ENCODE measurements at regions not wholly inside any gene's neighbourhood (a gene's known extent, or its start where the extent isn't known, plus 50 kb on each side); places are given as distances from the start of the nearest gene placed in this dataset.
A peak's percentile ranks its signal among the peaks of the same experiment; 100 is the strongest.
"Not testable (repeated sequence)": the region's sequence is repeated elsewhere in the genome, so short reads cannot be mapped to it uniquely, and the experiment has no call there.

- not testable (repeated sequence) for H3K4me1 ChIP-seq (ENCODE audit: control insufficient read depth in 1 of 2, insufficient read depth in 2 of 2, low read length in 2 of 2); H3K27ac ChIP-seq (ENCODE audit: low read length); H3K9me3 ChIP-seq (ENCODE audit: control insufficient read depth in 1 of 2, low read length in 2 of 2); H3K27me3 ChIP-seq (ENCODE audit: low read depth, low read length); H3K4me3 ChIP-seq (ENCODE audit: low read depth in 1 of 2, low read length in 2 of 2); H3K36me3 ChIP-seq (ENCODE audit: control insufficient read depth in 1 of 2, insufficient read depth in 2 of 2, low read length in 2 of 2)
Observed at GRCh38 chr13:21268485-21268884, 92.0 kb downstream of the MRPL57 start.

DNA sequence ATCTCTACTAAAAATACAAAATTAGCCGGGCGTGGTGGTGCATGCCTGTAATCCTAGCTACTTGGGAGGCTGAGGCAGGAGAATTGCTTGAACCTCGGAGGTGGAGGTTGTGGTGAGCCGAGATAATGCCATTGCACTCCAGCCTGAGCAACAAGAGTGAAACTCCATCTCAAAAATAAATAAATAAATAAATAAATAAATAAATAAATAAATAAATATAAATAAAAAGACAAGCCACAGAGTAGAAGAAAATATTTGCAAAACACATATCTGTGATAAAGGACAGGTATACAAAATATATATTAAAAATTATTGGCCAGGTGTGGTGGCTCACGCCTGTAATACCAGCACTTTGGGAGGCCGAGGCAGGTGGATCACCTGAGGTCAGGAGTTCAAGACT, 96.0 kb downstream of the MRPL57 start:
- H3K27me3 ChIP-seq (ENCODE audit: low read depth, low read length); H3K27ac ChIP-seq (ENCODE audit: low read length); H3K36me3 ChIP-seq (ENCODE audit: control insufficient read depth in 1 of 2, insufficient read depth in 2 of 2, low read length in 2 of 2); H3K9me3 ChIP-seq (ENCODE audit: control insufficient read depth in 1 of 2, low read length in 2 of 2); H3K4me3 ChIP-seq (ENCODE audit: low read depth in 1 of 2, low read length in 2 of 2); H3K4me1 ChIP-seq (ENCODE audit: control insufficient read depth in 1 of 2, insufficient read depth in 2 of 2, low read length in 2 of 2): not testable (repeated sequence)

- not testable (repeated sequence) for H3K27ac ChIP-seq (ENCODE audit: low read length); H3K4me1 ChIP-seq (ENCODE audit: control insufficient read depth in 1 of 2, insufficient read depth in 2 of 2, low read length in 2 of 2); H3K9me3 ChIP-seq (ENCODE audit: control insufficient read depth in 1 of 2, low read length in 2 of 2); H3K4me3 ChIP-seq (ENCODE audit: low read depth in 1 of 2, low read length in 2 of 2); H3K36me3 ChIP-seq (ENCODE audit: control insufficient read depth in 1 of 2, insufficient read depth in 2 of 2, low read length in 2 of 2); H3K27me3 ChIP-seq (ENCODE audit: low read depth, low read length)
Observed at GRCh38 chr13:21274457-21274856, 98.0 kb downstream of the MRPL57 start.

DNA sequence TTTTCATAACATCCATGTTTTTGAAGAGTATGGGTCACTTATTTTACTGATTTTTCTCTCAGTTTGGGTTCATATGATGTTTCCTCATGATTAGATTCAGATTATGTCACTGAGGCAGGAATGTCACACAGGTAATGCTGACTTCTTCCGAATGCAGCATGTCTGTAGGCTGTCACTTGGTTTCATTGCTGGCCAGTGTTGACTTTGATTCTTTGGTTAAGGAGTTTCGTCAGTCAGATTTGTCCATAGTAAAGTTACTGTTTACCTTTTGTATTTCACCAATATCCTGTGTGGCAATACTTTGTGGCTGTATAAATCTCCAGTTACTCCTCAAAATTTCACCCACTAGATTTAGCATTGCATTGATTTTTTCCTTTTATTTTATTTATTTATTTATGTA, 105.6 kb downstream of the MRPL57 start:
- Histone ChIP-seq H3K9me3 (ENCODE audit: control insufficient read depth in 1 of 2, low read length in 2 of 2) (no peaks in the 10 kb centered on the region), H3K4me3 (ENCODE audit: low read depth in 1 of 2, low read length in 2 of 2) (no peak overlapping the region), H3K4me1 (ENCODE audit: control insufficient read depth in 1 of 2, insufficient read depth in 2 of 2, low read length in 2 of 2) (no peaks in the 10 kb centered on the region), H3K27ac (ENCODE audit: low read length) (no peak overlapping the region), H3K27me3 (ENCODE audit: low read depth, low read length) (no peaks in the 10 kb centered on the region), H3K36me3 (ENCODE audit: control insufficient read depth in 1 of 2, insufficient read depth in 2 of 2, low read length in 2 of 2) (no peaks in the 10 kb centered on the region)

DNA sequence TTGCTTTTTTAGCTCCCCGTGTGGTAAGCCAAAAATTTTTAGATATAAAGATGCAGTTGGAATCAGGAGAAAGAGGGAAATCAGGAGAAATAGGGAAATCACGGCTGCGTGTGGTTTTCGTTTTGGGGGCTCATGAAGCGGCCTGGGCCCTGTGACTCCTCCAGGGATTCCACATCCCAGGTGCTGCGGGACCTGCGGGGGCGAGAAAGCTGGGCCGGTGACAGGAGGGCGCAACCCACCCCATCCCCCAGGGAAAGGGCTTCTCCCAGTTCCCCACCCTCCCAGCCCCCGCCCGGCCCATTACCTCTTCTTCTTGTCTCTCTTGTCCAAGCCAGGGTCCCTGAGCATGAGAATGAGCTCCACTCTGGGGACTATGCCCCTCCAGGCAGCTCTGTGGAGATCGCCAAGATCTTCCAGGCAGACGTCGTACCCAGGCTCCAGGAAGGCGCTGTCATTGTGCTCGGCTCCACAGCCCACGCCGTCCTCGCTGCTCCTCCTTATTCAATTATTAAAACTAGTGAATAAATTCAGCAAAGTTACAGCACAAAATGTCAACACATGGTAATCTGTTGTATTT, 111.0 kb downstream of the MRPL57 start:
- Histone ChIP-seq H3K4me3 (ENCODE audit: low read depth in 1 of 2, low read length in 2 of 2) (no peak overlapping the region), H3K9me3 (ENCODE audit: control insufficient read depth in 1 of 2, low read length in 2 of 2) (no peaks in the 10 kb centered on the region), H3K36me3 (ENCODE audit: control insufficient read depth in 1 of 2, insufficient read depth in 2 of 2, low read length in 2 of 2) (no peaks in the 10 kb centered on the region), H3K27ac (ENCODE audit: low read length) (no peak overlapping the region), H3K4me1 (ENCODE audit: control insufficient read depth in 1 of 2, insufficient read depth in 2 of 2, low read length in 2 of 2) (no peaks in the 10 kb centered on the region), H3K27me3 (ENCODE audit: low read depth, low read length) (no peaks in the 10 kb centered on the region)

DNA sequence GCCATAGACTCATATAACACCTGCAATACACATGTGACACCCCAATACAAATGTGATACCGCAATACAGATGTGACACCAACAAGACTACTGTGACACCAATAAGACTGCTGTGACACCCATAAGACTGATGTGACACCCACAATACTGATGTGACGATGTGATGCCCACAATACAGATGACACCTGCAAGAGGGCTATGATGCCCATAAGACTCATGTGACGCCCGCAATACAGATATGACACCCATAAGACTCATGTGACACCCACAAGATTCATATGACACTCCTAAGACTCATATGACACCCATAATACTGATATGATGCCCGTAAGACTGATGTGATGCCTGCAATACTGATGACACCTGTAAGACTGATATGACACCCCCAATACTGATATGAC, 113.0 kb downstream of the MRPL57 start:
- no peaks in the 10 kb centered on the region for H3K27me3 ChIP-seq (ENCODE audit: low read depth, low read length)
- no peak overlapping the region for H3K4me3 ChIP-seq (ENCODE audit: low read depth in 1 of 2, low read length in 2 of 2)
- no peaks in the 10 kb centered on the region for H3K9me3 ChIP-seq (ENCODE audit: control insufficient read depth in 1 of 2, low read length in 2 of 2)
- no peaks in the 10 kb centered on the region for H3K36me3 ChIP-seq (ENCODE audit: control insufficient read depth in 1 of 2, insufficient read depth in 2 of 2, low read length in 2 of 2)
- no peak overlapping the region for H3K27ac ChIP-seq (ENCODE audit: low read length)
- H3K4me1 ChIP-seq (ENCODE audit: control insufficient read depth in 1 of 2, insufficient read depth in 2 of 2, low read length in 2 of 2), result no peaks in the 10 kb centered on the region

DNA sequence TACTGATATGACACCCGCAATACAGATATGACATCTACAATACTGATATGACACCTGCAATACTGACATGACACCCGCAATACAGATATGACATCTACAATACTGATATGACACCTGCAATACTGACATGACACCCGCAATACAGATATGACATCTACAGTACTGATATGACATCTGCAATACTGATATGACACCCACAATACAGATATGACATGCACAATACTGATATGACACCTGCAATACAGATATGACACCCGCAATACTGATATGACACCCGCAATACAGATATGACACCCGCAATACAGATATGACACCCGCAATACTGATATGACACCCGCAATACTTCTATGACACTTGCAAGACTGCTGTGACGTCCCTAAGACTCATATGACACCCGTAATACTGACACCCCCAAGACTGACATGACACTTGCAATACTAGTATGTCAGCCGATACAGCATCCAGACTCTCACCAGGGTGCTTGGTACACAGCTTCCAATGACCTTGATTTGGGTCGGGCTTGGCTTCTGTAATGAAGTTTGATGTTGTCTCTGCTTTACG, 114.1 kb downstream of the MRPL57 start:
- H3K27me3 ChIP-seq (ENCODE audit: low read depth, low read length); H3K36me3 ChIP-seq (ENCODE audit: control insufficient read depth in 1 of 2, insufficient read depth in 2 of 2, low read length in 2 of 2); H3K4me1 ChIP-seq (ENCODE audit: control insufficient read depth in 1 of 2, insufficient read depth in 2 of 2, low read length in 2 of 2); H3K4me3 ChIP-seq (ENCODE audit: low read depth in 1 of 2, low read length in 2 of 2); H3K27ac ChIP-seq (ENCODE audit: low read length); H3K9me3 ChIP-seq (ENCODE audit: control insufficient read depth in 1 of 2, low read length in 2 of 2): not testable (repeated sequence)

- Histone ChIP-seq H3K27me3 (ENCODE audit: low read depth, low read length) (no peaks in the 10 kb centered on the region), H3K9me3 (ENCODE audit: control insufficient read depth in 1 of 2, low read length in 2 of 2) (no peaks in the 10 kb centered on the region), H3K27ac (ENCODE audit: low read length) (no peak overlapping the region)
Observed at GRCh38 chr13:21291840-21292239, 115.4 kb downstream of the MRPL57 start.

DNA sequence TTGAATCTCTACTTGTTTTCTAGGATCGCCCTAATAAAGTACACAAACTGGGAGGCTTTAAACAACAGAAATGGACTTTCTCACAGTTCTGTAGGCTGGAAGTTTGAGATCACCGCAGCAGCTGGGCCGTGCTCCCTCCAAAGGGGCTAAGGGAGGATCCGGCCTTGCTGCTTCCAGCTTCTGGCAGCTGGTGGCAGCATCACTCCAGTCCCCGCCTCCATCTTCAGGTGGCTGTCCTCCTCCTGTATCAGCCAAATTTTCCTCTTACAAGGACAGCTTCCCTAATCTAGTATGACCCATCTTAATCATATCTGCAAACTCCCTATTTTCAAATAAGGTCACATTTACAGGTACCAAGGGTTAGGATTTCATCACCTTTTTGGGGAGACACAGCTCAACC, 120.5 kb downstream of the MRPL57 start:
- not testable (repeated sequence) for H3K4me3 ChIP-seq (ENCODE audit: low read depth in 1 of 2, low read length in 2 of 2); H3K27me3 ChIP-seq (ENCODE audit: low read depth, low read length); H3K36me3 ChIP-seq (ENCODE audit: control insufficient read depth in 1 of 2, insufficient read depth in 2 of 2, low read length in 2 of 2); H3K9me3 ChIP-seq (ENCODE audit: control insufficient read depth in 1 of 2, low read length in 2 of 2)
- Histone ChIP-seq H3K27ac (ENCODE audit: low read length) (peak overlapping the region; percentile 72), H3K4me1 (ENCODE audit: control insufficient read depth in 1 of 2, insufficient read depth in 2 of 2, low read length in 2 of 2) (peaks cover 4 to 16% of the 10 kb centered on the region in 2 donors)

More at GRCh38 chr13:21291840-21292239, 115.4 kb downstream of the MRPL57 start:
- no peaks in the 10 kb centered on the region for H3K4me1 ChIP-seq (ENCODE audit: control insufficient read depth in 1 of 2, insufficient read depth in 2 of 2, low read length in 2 of 2)
- H3K36me3 ChIP-seq (ENCODE audit: control insufficient read depth in 1 of 2, insufficient read depth in 2 of 2, low read length in 2 of 2), result no peaks in the 10 kb centered on the region
- H3K4me3 ChIP-seq (ENCODE audit: low read depth in 1 of 2, low read length in 2 of 2), result no peak overlapping the region

- no peaks in the 10 kb centered on the region for H3K36me3 ChIP-seq (ENCODE audit: control insufficient read depth in 1 of 2, insufficient read depth in 2 of 2, low read length in 2 of 2)
- peaks cover 4 to 16% of the 10 kb centered on the region in 2 donors for H3K4me1 ChIP-seq (ENCODE audit: control insufficient read depth in 1 of 2, insufficient read depth in 2 of 2, low read length in 2 of 2)
- H3K4me3 ChIP-seq (ENCODE audit: low read depth in 1 of 2, low read length in 2 of 2), result peak overlapping the region; percentile 89 to 99
- no peaks in the 10 kb centered on the region for H3K9me3 ChIP-seq (ENCODE audit: control insufficient read depth in 1 of 2, low read length in 2 of 2)
- H3K27me3 ChIP-seq (ENCODE audit: low read depth, low read length), result no peaks in the 10 kb centered on the region
- H3K27ac ChIP-seq (ENCODE audit: low read length), result peak overlapping the region; percentile 72
Observed at GRCh38 chr13:21297447-21297846, 121.0 kb downstream of the MRPL57 start.

- H3K36me3 ChIP-seq (ENCODE audit: control insufficient read depth in 1 of 2, insufficient read depth in 2 of 2, low read length in 2 of 2), result peaks cover 0 to 4% of the 10 kb centered on the region in 2 donors
- no peaks in the 10 kb centered on the region for H3K9me3 ChIP-seq (ENCODE audit: control insufficient read depth in 1 of 2, low read length in 2 of 2)
- peak overlapping the region; percentile 72 for H3K27ac ChIP-seq (ENCODE audit: low read length)
- H3K27me3 ChIP-seq (ENCODE audit: low read depth, low read length), result no peaks in the 10 kb centered on the region
- H3K4me3 ChIP-seq (ENCODE audit: low read depth in 1 of 2, low read length in 2 of 2), result peak overlapping the region; percentile 89 to 99
- peaks cover 4 to 16% of the 10 kb centered on the region in 2 donors for H3K4me1 ChIP-seq (ENCODE audit: control insufficient read depth in 1 of 2, insufficient read depth in 2 of 2, low read length in 2 of 2)
Observed at GRCh38 chr13:21297914-21298831, 121.7 kb downstream of the MRPL57 start.
